ENCODE measurements at regions not wholly inside any gene's neighbourhood (a gene's known extent, or its start where the extent isn't known, plus 50 kb on each side); places are given as distances from the start of the nearest gene placed in this dataset.

DNA sequence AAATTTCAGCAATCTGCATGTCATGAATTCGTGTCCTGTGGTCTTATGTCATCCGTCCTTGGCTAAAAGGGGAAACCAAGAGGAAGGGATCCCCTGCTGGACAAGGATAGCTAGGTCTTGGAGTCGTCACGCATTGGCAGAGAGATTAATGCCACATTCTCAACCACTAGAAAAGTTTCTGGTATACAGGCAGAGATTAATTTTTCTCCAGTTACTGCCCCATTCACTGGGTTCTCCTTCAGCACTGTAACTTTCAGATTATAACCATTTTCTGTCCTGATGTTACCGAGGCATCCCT lies 1060.6 kb upstream of the AUTS2 start:
- TF ChIP-seq POLR2A (IDR thresholded peaks at IDR 0.05) = no peak
- TF ChIP-seq, protein P1, sequence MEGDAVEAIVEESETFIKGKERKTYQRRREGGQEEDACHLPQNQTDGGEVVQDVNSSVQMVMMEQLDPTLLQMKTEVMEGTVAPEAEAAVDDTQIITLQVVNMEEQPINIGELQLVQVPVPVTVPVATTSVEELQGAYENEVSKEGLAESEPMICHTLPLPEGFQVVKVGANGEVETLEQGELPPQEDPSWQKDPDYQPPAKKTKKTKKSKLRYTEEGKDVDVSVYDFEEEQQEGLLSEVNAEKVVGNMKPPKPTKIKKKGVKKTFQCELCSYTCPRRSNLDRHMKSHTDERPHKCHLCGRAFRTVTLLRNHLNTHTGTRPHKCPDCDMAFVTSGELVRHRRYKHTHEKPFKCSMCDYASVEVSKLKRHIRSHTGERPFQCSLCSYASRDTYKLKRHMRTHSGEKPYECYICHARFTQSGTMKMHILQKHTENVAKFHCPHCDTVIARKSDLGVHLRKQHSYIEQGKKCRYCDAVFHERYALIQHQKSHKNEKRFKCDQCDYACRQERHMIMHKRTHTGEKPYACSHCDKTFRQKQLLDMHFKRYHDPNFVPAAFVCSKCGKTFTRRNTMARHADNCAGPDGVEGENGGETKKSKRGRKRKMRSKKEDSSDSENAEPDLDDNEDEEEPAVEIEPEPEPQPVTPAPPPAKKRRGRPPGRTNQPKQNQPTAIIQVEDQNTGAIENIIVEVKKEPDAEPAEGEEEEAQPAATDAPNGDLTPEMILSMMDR (IDR thresholded peaks at IDR 0.05) = no peak
